HT1080 (cell line): ENCODE measurements at regions not wholly inside any gene's neighbourhood (a gene's known extent, or its start where the extent isn't known, plus 50 kb on each side); places are given as distances from the start of the nearest gene placed in this dataset.

Source experiments
- DNase-seq: peaks from one replicate; pipeline ENCODE4 v3.0.0-alpha.2; 2015; ENCODE audit warnings: low read depth

DNA sequence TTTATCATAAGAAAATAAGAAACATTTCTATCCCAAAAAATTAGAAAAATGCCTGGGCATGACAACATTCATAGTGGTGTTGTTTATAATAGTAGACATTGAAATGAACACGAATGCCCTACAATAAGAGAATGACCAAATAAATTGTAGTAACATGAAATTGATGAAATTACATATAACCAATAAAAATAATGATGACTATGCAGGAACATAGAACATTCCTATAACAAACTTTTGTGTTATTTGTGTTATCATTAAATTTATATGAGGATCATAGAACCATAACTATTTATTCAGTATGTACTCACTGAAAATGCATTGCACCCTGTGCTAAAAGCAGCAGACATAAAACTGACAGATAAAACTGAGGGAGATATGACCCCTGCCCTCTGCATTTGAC lies 399.7 kb downstream of the CBLN4 start:
- DNase-seq: no peak

DNA sequence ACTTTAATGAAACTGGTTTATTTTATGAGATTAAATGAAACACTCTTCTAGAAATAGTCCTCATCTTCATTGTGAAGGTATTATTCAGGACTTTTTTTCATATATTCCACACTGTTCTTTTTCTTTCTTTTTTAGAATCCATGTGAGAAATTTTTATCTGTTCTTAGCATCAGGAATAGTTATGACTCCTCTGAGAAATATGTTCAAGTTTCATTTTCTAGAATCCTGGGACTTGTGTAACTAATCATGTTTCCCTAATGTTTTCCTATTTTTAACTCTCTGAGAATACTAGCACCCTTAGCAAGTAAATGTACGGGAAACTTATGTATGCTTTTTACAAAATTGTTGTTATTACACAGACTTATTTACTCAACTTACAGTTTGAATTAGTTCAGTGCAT lies 407.8 kb downstream of the CBLN4 start:
- DNase-seq: no peak

DNA sequence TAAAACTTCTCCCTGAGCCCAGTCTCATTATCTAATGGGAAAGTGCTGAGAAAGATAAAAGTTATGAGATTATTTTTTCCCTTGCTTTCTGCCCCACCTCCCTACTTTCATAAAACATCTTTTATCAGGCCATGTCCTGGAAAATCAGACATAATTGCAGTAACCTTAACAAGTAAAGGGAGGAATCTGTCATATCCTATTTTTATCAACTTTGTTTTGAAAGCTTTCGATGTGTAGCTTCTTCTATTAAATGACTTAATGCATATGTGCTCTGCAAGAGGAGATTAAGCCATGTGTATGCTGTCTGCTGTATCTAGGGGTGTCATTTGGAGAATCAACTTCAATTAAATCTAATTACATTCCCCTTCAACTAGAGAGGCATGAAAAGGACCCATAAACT lies 408.9 kb downstream of the CBLN4 start:
- no peak for DNase-seq

DNA sequence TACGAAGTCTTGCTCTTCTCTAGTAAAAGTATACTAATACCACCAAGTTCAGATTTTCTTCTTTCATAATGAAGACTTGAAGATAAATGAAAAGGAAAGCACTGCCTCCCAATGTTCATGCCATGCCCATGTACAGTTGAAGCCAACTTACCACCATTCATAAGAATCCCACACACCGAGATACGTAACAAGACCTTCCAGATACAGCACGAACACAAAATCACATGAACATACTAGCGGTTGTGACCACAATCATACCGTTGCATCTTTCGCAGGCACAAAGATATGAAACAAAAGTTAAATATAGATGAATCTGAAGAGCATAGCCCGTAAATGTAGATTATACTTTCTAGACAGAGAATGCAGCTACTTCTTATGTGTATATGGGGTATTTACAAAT lies 412.5 kb downstream of the CBLN4 start:
- no peak for DNase-seq

DNA sequence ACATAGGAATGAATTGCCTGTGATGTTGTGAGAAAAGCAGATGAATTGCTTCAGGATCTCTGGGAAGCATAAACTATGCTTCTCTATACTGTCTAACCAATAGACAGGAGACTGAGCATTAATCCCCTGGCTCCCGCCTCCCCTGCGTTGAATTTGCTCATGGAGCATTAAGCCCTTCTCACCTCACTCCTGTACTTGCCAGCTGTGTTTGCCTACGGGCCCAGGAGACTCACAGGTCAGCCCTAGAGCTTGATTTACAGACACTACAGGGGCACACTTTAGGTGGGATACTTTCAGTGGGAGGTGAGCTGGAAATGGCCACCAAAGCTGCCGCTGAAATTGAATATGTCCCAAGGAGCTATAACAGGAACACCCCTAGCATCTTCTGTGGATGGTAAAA lies 418.7 kb downstream of the CBLN4 start:
- DNase-seq: no peak

DNA sequence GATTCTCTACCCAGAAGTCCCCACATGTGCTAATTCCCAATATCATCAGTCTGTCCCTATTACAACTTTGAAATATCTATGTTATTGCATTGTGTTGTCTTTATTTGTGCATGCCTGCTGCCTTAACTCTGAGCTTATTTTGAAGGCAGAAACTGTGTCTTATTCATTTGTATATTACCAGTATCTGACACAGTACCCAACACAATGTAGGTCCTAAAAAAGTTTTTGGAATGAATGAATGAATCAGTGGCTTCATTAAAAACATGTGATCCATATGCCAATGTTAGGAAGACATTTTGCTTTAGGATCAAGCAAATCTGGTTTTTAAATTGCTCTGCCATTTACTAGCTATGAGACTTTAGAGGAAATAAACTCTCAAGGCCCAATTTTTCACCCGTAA lies 420.4 kb downstream of the CBLN4 start:
- no peak for DNase-seq

DNA sequence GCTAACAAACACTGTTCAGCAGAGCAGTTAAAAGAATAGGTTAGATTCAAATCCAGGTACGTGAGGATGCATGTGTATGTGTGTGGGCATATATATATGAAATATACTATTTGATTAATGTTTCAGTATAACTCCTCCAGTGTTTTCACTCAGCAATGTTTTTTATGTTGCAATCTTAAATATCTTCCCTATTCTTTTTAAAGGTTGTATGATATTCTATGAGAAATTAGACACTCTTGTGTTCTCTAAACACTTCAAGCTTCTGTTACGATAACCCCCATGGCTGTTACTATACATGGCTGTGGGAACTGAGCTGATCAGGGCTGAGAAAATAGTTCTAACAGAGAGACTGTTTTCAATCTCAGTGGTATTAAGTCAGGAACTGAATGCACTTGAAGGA lies 421.0 kb downstream of the CBLN4 start:
- DNase-seq: no peak

DNA sequence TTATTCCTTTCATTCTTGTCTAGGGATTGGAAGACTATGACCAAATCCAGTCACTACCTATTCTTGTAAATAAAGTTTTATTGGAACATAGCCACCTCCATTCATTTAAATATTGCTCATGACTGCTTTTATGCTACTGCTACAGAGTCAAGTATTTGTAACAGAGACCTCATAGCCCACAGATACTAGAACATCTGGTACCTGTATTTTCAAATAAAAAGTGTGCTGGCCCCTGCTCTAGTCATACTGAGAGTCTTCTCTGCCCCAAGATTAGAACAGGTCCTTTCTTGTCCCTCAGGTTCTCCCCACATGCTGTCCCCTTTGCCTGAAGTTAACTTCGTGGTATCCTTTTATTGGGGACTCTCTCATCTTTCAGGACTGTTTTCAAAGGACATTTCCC lies 422.3 kb downstream of the CBLN4 start:
- DNase-seq: no peak

DNA sequence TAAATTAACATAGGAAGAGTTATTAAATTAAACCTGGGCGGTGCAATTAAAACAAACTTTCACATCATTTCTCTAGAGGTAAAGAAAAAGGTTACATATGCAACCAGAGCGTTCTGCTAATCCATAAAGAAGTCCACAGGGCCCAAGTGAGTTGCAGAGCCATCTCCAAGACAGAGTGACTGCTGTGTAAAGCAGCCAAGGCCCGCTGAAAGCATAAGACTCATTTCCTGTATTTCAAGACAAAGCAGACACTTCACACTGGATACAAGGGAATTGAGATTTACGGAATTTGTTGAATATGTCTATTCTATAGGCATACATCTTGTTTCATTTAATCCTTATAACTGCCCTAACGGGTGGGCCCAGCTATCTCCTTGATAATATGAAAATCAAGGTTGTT lies 422.8 kb downstream of the CBLN4 start:
- DNase-seq: peak; percentile 52

DNA sequence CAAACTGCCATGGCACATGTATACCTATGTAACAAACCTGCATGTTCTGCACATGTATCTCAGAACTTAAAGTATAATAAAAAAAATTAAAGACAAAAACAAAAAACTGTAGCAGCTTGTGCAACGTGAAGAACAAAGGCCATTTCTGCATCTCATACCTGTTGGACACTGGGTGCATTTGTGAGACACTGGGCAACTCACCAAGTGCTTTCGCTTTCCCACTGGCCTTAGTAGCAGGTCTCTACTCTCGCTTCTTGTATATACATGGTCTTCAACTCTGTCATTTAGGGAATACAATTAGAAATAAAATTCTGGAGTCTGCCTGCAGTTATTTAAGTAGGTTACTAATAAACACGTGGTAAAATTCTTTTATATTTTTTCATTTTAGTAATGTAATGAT lies 423.8 kb downstream of the CBLN4 start:
- DNase-seq: no peak

DNA sequence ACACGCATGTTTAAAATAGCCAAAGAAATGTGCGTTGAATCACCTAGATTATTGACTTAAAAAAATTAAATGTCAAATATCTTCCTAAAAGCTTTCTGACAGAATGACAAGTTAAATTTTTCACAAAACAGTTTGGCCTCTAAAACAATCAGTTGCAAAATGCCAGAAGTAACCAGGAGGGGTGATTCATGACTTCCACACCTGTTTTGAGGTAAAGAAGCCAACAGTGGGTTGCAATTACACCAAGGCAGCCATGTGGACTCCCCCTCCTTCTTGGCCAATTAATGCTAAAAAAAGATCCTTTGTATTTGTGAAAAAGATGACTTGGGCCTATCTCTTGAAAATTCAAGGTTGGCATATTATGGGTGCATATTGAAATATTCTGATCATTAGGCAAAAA lies 424.8 kb downstream of the CBLN4 start:
- DNase-seq: no peak

DNA sequence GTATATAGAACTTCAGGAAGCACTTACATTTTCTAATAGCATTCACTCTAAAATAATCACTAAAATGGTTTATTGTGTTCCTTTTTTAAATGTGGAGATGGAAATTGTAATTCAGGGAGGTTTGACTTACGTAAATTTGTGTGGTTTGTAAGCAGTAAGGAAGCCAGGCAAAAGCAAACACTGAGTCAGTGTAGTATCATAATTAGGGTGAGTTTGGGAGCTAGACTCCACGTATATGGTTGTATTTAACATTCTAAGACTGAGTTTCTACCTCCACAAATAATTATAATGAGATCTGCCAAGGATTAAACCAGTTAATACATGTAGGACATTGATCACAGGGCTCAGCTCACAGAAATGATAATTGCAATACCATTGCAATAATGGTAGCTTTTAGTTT lies 425.5 kb downstream of the CBLN4 start:
- peak; percentile 15 for DNase-seq

DNA sequence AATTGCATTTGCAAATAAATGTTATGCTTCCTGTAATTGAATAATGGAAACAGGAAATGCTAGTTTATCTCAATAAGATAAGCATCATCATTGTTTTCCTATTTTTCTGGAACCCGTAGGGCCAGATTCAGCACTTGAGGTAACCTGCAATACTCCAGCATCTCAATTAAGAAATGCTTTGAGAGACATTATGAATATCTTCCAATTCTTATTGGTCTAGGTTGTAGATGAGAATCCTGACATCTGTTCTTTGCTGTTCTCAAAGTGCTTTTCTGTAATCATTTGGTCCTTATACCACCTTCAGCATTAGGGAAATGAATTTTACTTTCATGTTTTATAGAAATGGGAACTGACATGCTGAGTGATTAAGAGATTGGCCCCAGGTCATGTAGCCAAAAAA lies 428.3 kb downstream of the CBLN4 start:
- no peak for DNase-seq

DNA sequence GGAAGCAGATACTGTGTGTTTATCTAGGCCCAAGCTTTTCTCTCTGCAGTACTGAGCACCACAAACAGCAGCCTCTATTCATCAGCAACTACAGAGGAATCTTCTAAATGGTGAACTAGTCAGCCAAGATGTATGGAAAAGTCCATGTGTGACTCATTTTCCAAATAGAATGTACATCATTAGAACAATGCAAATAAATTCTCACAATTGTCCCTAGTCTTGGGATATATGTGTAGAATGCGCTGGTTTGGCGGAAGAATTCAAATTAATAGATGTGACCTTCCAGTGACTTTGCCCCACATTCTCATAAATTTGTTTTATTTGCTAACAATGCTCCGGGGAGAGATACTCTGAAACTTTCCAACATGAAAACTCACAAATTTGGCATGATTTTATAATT lies 436.2 kb downstream of the CBLN4 start:
- DNase-seq: no peak

DNA sequence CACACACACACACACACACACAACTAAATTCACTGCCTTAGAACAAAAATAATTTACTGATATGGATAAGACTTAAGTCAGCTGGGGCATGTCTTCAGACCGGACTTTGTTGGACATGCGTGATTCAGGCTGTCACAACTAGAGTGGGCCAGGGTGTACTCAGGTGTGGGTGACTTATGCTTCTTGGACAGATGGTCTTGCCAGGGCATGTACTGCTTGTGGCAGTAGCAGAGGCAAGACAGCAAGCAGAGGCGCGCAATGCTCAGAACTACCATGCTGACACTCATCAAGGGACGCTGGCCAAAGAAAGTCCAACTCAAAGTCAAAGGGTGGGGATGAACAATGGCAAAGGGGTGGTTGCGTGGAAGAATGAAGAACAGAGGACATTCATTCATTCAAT lies 437.5 kb downstream of the CBLN4 start:
- DNase-seq: no peak

DNA sequence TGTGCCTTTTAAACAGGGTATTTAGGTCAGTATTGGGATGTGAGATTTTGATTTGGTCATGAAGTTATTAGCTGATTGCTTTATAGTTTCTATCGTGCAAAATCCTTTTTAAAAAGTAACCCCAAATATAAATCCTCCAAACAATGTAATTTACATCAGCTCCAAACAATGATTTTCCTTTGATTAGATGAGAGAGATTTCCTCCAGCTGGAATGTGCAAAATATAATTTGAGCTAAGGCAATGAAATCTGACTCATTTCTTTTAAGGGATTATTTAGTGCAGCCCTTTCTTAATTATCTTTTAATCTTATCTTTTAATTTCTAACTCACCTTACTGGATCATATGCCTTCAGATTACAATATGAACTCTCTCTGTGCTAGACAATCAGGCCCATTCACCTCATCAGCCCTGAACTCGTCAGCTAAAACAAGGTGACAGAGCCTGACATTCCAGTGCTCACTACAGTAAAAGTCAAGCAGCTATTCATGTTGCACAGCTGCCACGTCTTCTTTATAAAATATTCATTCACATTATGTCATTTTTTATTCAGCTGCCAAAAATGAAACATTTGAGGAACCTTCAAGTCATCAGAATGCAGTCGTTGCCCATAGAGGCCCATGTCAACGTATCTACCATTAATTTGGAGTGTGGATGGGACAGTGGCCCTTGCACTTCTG lies 440.1 kb downstream of the CBLN4 start:
- DNase-seq: no peak

DNA sequence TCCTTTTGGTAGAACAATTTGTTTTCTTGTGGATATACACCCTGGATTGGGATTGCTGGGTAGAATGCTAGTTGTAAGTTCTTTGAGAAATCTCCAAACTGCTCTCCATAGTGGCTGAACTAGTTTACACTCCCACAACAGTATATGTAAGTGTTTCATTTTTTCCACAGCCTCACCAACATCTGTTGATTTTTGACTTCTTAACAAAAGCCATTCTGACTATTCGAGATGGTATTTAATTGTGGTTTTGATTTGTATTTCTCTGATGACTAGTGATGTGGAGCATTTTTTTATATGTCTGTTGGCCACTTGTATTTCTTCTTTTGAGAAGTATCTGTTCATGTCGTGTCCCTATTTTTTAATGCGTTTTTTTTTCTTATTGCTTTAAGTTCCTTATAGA lies 444.1 kb downstream of the CBLN4 start:
- peak; percentile 34 for DNase-seq

DNA sequence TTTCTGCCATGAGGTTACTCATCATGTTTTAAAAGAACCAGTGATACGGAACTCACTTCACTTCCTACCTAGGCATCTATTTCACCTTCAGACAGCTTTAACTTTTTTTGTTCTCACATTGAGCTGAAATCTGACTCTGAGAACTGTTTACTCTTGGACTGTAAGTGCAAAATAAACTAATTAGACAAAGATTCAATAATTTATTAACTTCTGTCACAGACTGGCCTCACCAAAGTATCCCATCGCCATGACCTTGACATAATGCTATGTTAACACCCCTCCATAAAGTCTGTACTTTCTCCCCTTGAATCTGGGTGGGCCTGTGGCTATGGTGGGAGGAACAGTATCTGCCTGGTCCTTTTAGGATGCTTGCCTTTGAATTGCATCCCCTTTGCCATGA lies 448.1 kb downstream of the CBLN4 start:
- DNase-seq: no peak

DNA sequence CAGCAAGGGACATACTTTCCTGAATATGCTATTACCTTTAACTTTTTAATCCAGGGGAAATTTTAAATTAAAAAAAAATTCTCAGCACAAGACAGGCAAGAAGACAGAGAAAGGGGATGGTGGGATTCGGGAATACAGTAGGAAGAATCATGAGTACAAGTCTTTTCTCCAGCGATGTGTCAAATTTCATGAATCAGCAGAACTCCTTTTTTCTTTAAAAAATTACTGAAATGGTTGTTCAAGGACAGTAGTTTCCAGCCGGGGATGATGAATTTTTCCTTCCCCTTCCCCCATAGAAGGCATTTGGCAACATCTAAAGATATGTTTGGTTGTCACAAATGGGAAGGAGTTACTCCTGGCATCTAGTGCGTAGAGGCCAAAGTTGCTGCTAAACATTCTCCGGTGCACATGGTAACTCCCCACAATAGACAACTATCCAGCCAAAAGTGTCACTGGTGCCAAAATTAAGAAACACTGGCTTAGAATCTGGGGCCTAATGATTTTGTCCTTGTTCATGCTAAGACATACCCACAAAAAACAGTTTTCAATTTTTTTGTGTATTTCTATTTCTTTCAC lies 450.2 kb downstream of the CBLN4 start:
- DNase-seq: no peak

DNA sequence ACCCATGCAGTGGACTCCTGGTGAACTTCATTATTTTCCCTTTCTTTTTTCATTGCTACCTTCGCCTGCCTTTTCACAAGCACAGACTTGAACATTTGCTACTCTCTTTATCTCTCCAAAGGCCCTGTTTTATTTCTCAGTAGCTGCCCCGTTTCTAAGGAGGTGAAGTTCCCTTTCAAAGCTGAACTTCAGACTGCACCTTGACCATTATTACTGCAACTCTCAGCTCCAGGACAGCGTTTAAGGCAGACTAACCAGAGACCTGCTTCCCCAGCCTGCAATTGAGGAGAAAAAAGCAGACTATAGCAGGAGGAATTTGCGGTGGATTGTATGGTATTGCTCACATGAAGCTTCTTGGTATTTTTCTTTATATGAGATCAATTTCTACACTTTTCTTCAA lies 460.7 kb downstream of the CBLN4 start:
- DNase-seq: no peak

DNA sequence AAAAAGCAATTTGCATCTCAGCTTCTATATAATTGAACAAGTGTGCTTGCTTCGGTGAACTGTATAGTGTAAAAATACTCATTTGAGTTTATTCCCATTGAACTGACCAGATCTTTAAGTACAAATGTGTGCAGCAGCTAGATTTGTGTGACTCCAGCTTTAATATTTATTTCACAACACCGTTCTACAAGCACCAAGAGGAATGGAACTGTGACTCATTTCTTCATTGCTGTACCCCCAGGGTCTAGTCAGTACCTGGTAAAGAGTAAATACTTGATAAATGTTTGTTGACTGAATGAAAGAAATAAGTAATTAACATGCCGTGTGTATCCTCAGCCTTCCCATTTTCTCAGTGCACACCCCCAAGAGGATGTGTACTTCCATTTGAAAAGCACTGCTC lies 464.8 kb downstream of the CBLN4 start:
- no peak for DNase-seq

DNA sequence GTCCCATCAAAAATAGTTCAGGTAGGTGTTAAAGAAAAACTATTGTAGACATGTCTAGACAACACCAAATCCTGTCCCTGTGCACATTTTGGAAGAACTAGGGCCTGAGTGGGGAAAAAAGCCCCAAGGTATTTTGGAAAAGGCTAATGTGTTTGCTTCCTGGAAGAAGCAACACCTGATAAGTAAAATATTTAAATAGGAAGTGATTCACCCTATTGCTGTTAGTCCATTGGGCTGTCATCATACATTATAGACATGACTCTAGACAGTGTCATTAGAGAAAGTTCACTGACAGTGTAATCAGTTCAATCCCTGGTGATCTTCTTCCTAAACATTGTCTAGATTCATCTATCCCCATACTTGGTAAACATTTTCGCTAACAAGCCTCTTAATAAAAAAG lies 465.3 kb downstream of the CBLN4 start:
- no peak for DNase-seq

DNA sequence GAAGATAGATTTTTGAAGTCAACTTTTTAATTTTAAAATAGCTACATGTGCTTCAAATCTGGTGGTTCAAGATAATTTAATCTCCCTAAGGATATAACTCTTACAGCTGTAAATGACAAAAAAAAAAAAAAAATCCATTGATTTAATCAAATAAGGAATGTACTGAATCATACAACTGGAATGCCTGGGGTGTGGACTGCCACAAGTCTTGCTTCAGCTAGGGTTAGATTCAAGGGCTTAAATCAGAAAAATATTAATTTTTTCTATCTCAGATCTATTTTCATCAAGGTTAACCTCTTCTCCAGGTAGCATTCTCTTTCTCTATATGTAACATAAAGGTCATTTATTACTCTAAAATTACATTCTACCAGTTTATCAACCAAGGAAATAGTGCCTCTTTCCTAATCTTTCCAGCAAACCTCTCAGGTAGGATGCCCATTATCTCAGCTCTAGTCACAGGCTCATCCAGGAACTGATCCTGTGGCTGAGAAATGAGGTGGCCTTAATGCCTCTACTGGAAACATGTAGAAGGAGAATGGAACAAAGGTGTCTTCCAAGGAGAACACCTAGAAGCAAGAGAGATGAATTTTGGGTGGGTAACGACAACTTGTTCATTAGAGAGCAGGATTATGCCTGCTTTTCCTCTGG lies 466.9 kb downstream of the CBLN4 start:
- peak; percentile 43 for DNase-seq
